DMS 273 treated with DMSO at 0.1 percent for 48 hours (cell line): ENCODE measurements at regions not wholly inside any gene's neighbourhood (a gene's known extent, or its start where the extent isn't known, plus 50 kb on each side); places are given as distances from the start of the nearest gene placed in this dataset.

Experiments
- DNase-seq: peaks from one replicate; lab custom pipeline; 2025; lab: John Stamatoyannopoulos, UW

DNA sequence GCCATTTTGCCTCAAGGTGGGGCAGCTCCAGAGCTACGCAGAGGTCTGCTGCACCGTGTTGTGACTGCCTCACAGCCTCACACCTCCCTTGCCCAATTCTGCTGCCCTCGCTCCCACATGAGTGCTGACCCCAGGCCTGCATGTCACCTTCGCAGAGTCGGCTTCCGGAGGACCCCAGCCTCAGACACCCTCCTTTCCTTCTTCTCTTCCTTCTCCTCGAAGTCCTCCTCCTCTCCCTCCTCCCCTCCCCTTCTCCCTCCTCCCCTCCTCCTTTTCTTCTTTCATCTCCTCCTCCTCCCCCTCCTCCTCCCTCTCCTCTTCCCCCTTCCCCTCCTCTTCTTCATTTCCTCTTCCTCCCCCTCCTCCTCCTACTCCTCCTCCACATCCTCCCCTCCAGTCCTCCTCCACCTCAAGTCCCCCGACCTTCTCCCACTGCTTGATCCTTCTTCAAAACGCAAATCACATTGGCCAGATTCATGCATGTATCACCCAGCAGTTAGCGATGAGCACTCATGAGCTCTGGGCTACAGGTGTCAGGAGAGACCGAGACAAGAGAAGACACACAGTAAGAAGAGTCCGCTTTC, 243.8 kb downstream of the RBFOX3 start:
- DNase-seq: no peak

DNA sequence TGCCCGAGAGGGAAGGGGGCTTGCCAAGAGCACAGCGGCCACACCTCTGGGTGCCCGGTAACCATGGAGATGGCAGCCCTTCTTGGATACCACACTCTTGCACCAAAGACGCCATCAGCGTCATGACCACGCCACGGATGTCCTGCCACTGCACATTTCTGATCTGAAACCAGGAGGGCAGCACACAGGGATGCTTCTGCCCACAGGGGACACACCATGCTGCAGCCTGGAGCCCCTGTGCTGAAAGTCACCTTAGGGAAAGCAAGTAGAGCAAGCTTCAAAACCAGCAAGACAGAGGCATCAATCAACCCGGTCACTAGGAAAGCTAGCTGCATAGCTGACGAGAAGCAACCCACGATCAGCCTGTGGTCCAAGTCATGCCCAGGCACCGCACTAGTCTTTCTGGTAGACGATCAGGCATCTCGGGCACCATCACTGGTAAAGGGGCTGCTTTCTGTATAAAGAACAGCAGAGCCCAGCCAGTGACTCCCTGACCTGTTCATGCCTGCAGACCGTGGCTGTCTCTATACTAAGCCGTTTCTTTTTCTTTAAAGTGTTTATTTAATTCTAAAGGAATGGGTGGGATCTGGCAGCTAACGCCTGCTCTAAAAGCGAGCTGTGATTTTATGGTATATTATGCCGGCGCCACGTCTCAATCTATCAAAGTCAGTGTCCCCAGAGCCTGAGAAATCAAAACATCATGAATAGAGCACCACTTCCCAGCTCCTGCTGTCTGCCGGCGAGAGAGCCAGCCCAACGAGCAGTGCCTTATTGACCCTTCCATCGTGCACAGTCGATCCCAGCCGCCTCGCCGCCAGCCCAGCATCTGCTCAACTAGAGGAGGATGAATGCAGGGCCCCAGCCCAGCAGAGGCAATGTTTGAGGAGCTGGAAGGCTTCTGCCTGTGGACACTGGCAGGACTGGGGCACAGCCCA, 244.7 kb downstream of the RBFOX3 start:
- DNase-seq: no peak

DNA sequence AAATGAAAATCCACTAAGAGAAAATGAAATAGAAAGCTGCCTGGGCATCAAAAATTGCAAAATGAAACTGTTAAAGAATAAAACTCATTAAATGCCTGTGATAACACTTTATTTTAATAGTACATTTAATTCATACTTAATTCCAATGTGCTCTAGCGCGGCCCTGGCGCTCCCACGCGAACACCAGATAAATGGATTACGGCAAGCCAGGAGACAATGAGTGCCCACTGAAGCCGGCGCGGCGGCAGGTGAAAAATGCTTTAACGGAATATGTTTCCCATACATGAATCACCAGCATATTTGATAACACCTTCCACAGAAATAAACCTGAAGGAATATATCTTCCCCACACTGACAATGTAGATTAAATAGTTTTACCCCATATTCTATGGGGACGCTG, 245.5 kb downstream of the RBFOX3 start:
- DNase-seq: no peak

DNA sequence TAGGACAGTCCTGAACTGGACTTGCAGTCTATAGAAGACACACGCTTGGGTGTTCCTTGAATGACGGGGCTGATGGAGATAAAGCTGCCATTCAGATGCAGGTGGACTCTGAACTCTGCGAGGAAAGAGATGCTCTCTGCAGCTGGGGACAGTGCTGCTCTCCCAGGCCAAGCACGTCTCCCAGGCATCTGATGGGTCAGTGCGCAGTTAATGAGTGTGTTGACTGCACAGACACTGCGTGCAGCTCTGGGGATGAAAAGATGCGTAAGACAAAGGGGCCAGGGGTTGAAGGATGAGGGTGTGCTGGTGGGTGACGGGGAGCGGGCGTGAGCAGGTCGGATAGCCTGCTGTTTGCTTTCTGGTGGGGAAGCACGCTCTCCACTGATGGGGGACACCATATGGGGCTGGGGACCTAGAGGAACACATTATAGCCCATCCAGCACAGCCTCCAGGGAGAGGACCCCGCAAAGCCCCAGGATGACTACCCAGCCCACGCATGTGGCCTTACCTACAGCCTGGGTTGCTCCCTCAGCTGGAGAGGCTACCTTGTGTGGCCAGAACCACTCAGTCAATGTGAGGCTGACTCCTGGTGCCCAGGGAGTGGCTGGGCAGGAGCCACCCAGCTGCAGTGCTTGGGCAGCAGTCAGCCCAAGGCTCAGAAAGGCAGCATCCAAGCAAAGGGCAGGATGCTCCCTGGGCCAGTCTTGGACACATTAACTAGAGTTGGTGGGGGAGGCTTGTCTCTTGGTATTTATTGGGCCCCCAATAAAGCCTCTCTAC, 246.3 kb downstream of the RBFOX3 start:
- no peak for DNase-seq

DNA sequence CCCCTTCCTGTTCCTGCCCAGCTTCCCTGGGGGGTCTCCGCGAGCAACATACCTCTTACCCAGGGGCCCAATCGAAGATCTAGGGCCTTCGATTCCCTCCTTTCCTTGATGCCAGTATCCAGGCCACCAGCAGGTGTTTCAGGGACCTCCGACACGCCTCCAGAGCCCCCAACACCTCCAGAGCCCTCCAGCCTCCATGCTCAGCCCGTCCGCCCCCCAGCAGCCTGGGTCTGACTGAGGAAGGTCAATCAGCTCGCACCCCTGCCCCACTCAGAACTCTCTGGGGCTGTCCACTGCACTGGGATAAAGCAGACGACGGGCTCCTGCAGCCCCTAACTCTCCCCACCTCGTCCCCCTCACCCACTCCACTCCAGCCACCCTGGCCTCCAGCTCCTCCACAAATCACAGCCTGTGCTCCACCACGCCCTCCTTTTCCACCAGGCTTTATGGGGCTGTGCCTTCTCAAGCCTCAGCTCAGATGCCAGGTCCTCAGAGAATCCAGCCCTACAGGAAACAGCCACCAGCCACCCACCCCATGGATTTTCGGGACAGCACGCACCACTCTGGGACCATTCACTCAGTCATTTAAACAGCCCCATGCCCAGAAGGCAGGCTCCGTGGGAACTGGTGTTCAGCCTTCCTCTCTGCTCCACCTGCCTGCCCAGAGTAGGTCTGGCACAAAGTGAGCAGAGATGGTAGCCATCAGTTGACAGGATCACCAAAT, 247.1 kb downstream of the RBFOX3 start:
- DNase-seq: no peak

DNA sequence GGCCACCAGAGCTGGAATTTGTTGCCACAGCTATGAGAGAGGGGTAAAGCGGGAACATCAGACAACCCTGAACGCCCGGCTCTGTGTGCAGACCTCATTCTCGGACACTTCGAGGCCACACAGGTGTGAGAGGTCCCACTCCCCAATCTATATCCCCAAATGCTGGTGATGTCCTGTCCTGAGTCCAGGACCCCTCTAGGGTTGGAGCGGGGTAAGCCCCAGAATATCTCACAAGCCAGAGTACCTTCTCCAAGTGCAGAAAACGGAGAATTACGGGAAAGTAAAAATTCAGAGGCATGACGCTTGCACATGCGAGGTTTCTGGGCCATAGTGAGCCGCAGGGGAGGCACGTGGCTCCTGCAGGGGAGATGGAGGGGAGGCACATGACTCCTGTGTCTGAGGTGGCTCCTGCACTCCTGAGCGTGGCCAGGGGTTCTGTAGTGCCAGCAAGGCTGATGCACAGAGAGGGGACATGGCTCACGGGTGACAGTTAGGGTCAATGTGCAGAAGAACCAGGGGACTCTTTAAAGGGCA, 248.0 kb downstream of the RBFOX3 start:
- no peak for DNase-seq

DNA sequence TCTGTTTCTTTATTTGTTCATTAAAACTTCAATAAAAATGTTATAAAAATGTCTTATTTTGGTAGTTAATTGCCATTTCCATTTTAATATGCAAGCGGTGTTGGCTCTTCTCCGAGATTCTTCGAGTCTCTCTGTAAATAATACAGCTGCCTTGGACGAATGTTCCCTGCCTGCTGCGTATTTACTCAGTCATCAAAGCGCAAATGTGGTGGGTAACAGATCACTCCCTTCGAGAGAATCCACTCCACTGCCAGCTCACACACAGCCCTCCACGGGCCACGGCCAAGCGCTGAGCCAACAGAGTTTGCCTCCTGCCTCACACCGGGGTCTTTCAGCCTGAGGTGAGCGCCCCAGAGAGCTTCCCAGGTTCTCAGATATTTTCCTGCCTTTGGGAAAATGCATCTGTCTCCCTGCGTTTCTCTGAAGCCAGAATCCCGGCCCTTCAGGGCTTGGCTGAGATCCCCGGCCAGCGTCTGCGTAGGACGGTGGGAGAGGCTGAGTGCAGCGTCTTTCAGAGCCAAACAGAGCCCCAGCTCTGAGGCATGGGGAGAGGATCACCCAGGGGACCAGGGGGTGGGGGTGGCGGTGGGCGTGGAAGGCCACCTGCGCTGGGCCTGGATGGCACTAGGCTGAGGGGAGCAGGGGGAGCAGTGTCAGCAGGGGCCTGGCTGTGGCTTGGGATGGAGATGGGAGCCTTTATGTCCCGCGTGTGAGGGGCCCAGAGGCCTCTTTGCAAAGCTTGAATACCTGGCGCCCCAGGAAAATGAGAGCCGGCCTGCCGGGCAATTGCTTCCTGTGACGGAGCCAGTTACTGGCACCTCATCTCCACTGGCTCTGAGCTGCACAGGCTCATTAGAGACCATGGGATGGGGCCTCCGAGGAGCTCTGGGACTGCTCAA, 248.7 kb downstream of the RBFOX3 start:
- DNase-seq: no peak

DNA sequence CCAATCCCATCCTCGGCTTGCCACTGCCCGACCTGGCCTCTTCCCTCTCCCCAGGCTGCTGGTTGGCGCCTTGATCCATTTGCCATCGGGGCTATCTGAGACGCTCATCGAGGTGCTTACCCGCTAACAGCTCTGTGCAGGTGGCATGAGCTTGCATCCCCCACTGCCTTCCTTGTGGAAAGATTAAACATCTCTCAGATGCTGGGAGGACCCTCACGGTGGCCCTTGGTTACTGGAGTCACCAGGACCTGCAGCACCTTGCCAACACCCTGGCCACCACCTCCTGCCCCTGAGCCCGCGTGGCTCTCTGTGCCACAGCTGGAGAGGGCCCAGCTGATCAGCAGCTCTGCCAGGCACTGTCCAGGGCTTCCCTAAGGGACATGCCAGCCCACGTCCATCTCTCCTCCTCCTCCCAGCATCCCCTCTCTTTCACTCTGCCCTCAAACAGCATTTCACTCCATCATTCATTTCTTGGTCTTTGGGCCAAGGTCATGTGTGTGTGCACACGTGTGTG, 249.6 kb downstream of the RBFOX3 start:
- DNase-seq: no peak

DNA sequence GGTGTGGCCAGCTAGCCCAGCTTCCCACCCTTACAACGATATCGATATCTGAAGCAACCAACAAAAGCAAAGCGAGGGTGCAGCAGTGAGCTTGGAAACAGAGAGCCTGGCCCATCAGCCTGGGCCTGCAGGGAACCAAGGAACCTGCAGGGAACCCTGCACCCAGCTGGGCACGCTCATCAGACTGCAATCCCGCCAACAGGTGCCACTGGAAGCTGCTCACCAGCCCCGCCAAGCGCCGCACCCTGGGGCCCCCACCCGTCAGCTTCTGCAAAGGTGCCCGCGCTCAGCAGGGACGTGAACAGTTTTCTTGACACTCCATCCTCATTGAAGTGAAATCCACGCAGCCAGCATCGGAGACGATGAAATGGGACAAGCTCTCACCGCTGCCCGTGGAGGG, 250.7 kb downstream of the RBFOX3 start:
- DNase-seq: no peak

DNA sequence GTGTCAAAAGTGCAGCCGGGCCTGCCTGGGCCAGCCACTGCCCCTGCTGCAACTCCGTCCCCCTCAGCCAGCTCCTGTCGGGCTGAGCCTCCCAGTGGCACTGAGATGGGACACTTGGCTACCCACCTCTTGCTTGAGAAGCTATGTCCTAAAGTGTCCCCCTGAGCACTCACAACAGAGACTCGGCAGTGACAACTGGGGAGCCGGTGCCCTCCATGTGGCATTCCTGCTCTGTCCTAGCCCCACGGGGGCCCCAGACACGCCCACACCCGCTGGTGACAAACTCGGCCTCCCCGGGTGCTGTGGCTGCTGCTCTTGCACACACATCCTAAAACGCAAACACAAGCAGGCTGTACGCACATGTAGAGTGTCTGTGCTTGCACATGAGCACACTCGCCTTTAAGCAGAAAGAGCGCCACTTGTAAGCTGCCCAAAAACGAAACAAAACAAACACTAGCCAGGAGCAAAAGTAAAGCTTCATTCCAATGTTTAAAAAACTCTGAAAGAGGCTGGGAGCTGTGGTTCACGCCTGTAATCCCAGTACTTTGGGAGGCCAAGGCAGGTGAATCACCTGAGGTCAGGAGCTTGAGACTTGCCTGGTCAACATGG, 253.9 kb downstream of the RBFOX3 start:
- no peak for DNase-seq

DNA sequence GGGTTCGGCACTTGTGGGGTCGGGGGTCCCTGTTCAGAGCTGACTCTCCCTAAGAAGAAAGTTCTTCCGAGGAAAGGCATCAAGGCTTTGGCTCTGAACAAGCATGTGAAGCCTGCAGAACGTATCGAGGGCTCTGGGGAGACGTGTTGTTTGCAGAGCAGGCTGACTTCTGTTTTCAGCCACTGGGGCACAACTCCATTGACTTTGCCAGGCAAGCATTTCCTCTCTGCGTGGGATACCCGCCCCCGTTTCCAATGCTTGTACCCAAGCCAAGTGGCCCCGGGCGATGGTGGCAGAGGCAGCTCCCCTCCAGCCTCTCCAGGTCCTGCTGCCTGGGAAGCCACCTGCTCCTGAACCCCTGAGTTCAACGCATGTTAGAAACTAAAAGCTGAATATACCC, 255.7 kb downstream of the RBFOX3 start:
- no peak for DNase-seq

DNA sequence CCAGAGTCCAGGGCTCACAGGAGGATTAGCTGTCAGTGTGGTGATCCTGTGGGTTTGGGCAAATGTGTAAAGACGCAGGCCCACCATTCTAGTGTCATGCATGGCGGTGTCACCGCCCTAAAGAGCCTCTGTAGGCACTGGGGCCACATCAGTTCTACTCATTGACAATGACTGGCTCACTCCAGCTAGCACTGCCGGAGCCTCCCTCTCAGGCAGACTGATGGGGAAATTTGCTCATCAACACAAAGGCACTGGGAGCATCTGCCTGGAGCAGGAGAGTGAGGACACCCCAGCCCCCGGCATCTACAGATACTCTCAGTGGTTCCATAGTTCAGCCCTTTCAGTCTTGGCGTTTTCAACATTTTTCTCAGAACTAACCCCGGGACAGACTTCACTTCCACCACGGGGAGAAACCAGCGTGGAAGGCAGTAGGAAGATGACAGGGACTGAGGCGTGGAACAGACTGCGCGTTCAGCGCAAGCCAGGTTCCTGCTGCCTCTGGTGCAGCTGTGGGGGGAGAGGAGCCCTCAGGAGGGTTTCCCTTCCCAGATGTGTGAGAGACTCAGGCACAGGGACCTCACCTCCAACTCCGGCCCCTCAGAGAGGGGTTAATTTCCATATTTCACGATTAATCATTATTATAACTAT, 256.6 kb downstream of the RBFOX3 start:
- DNase-seq: no peak

DNA sequence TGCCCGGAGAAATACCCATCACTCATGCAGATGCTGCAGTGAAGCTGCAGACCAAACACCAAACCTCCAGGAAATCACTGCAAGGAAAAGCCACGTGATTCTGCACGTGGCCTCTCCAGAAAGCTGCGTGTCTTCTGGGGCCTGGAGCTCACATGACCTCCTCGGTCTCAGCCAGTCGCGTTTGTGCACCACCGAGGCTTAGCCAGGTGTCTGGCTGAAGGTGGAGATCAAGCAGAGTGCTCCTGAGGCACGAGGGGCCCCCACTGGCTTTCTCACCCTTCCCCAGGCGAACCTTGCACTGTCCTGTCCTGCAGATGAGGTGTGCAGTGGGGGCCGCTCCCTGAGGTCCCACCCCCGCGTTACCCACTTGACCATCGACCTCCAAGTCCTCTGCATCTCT, 257.3 kb downstream of the RBFOX3 start:
- no peak for DNase-seq

DNA sequence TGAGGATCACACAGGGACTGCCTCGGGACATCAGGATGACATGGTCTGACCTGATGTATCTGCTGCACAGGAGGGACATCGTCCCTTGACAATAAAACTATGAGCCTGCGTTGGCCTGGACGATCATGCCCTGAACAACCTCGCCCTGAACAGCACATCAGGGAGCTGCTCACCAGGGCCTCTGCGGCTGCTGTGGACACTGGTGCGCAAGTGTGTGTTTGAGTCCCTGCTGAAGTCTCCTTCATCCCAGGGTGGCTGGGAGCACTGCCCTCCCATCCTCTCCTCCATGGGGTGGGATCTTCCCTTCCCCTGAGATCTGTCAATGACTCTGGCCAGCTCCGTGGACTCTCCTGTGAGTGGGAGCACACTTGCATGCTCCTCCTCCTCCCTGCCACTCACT, 257.8 kb downstream of the RBFOX3 start:
- no peak for DNase-seq

DNA sequence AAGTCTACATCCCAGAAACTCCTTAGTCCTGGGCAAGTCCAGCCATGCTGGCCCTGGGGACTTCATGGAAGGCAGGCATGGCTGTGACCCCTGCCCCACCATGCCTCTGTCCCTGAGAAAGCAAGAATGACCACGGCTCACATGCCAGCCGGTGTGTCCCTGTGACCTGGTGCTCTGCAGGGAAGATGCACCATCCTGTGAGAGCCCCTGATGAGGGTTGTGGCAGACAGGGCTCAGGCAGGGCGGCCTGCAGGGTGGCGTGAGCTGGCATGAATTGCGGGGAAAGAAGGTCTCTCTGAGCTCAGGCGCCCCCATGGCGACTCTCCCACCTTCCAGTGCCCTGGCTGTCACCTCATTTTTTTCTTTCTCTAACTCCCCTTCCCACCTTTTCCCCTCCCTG, 260.3 kb downstream of the RBFOX3 start:
- no peak for DNase-seq

DNA sequence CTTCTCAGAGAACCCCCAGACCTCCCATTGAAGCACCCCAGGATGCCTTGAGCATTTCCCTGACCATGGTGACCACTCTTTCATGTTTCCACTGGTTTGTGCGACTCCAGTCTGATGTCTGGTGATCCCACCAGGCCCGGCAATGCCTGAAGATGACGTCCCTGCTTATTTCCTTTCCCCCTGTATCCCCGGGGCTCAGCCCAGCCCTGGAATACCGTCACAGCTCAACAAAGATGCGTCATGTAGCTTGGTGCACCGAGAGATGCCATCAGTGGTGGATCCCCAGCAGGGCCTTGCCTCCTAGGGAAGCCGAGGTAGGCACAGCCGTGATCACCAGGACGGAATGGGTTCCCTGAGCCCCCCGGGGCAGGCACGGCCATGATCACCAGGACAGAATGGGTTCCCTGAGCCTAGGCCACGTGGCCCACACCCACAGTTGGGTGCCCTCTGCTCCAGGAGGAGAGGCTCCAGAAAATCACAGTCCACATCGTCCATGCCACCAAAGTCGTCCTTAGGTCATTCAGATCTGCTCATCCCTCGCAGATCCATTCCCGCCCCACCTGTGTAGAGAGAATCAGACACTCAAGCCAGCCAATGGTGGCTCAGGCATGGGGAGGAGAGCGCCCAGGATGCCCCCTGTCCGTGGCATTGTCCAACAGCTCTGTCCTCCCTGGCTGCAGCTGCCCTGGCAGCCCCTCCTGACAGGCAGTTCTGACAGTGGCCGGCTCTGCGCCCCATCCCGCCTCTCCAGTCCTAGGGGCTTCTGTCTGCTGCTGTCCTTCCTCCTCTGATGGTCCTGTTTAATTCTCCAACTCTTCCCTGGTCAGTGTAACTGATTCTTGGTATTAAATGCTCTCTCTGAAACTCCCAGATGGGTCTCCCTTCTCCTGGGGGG, 261.1 kb downstream of the RBFOX3 start:
- no peak for DNase-seq

DNA sequence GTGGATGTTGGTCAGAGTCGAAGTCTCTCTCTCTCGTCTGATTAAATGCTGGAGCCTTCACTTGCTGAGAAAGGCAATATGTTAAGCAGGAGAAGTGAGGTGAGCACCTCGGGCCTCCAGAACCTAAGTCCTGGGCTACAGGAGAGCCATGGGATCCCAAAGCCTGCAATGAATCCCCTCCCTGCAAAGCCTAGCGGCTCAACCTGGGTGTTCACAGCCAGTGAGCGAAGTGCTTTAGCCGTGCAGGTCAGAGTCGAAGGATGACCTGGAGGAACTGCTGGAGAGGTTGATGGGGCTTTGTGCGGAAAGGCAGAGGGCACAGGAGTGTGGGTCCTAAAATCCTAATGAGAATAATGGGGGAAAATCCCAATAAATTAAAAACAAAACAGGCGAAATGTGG, 267.8 kb downstream of the ENGASE start:
- DNase-seq: no peak

DNA sequence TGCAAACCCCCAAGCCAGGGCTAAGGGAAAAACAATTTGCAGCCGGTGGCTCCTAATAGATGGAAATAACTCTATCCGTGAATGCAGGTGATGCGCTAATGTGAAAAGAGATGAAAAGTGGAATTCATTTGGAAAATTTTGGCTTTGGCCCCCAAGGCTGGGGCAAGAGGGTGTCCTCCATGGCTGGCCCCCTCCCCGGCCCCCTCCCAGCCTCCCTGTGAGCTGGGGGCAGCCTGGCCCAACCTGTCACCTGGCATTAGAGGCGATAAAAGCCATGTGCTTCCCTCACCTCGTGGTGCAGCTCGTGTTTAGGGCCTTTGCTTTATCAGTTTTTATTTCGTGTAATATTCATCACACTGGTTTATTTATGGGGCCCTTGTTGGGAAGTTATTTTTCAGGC, 267.2 kb downstream of the ENGASE start:
- no peak for DNase-seq
